ENCODE measurements at regions not wholly inside any gene's neighbourhood (a gene's known extent, or its start where the extent isn't known, plus 50 kb on each side); places are given as distances from the start of the nearest gene placed in this dataset.
A peak's percentile ranks its signal among the peaks of the same experiment; 100 is the strongest.
"Not testable (repeated sequence)": the region's sequence is repeated elsewhere in the genome, so short reads cannot be mapped to it uniquely, and the experiment has no call there.

DNA sequence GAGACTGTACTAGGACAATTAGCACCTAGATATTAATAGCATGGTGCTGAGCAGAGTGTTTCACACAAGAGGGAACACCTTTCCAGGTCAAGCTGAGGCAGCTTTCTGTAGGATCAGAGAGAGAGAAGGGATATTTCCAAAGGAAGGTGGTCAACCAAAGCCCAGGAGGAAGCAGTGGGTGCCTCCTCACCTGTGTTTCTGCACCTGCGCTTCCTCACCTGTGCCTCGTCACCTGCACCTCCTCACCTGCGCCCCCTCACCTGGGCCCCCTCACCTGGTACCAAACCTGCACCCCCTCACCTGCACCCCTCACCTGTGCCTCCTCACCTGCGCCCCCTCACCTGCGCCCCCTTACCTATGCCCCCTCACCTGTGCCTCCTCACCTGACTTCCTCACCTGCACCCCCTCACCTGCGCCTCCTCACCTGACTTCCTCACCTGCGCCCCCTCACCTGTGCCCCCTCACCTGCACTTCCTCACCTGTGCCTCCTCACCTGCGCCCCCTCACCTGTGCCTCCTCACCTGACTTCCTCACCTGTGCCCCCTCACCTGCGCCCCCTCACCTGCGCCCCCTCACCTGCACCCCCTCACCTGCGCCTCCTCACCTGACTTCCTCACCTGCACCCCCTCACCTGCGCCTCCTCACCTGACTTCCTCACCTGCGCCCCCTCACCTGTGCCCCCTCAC lies 67.9 kb downstream of the TTLL2 start:
- no peak for DNase-seq

DNA sequence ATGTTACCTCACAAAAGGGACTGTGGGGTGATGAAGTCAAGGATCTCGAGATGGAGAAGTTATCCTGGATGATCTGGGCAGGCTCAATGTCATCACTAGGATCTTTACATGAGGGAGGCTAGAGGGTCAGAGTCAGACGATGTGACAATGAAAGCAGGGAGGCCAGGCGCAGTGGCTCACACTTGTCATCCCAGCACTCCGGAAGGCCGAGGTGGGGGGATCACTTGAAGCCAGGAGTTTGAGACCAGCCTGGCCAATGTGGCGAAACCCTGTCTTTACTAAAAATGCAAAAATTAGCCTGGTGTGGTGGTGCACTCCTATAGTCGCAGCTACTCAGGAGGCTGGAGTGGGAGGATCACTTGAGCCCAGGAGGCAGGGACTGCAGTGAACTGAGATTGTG lies 68.8 kb downstream of the TTLL2 start:
- DNase-seq, result no peak

DNA sequence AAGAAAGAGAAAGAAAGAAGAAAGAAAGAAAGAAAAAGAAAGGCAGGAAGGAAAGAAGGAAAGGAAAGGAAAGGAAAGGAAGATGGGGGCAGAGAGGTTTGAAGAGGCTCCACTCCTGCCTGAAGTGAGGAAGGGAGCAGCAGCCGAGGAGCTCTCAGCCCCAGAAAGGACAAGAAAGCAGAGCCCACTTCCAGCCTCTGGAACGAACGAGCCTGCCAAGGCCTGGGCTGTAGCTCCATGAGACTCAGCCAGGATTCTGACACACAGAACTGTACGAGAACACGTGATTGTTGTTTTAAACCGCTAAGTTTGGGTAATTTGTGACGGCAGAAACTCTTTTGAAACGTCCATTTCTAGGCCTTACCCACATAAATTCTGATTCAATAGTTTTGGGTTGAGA lies 69.5 kb downstream of the TTLL2 start:
- DNase-seq, result no peak

DNA sequence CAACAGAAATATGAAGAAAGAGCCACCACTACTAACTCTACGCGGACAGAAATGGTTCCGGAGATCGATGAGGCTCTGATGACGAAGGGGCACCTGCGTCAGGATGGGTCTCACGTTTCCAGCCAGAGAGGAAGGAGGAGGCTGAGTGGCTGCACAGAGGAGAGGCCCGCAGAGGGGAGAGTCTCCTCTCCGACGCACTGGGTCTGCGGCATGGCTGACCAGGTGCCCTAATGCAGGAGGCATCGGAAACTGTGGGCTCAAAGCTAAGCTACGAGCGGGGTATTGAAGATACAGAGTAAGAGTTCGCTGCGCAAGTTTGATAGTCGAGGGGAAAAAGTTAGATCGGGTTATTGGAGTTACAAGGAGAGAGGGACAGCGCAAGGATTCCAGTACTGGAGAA lies 69.9 kb downstream of the TTLL2 start:
- no peak for DNase-seq

DNA sequence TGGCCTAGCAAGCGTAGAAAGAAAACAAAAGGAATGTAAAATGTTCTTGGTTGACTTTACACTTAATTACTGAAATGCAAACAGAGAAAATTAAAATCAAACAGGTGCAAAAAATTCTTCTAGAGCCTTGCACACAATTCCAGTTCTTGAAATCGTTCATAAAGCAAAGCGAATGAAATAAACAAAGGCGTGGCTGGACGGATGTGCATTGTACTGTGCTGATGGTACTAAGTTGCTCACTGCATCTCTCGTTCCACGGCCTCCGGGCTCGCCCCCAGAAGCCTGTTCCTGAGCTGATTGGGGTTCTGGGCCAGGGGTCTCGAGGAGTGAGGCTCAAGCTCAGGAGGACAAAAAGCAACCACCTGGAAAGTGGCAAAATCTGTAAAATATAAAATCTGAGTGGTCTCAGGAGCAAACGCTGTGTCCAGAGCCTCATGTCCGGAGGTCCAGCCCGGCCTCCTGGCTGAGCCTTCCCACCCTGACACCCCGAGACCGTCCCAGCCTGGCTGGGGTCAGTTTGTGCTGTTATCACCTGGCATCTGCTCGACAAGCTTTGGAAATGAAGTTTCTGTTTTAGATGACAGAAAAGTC lies 71.3 kb downstream of the TTLL2 start:
- DNase-seq, result no peak

DNA sequence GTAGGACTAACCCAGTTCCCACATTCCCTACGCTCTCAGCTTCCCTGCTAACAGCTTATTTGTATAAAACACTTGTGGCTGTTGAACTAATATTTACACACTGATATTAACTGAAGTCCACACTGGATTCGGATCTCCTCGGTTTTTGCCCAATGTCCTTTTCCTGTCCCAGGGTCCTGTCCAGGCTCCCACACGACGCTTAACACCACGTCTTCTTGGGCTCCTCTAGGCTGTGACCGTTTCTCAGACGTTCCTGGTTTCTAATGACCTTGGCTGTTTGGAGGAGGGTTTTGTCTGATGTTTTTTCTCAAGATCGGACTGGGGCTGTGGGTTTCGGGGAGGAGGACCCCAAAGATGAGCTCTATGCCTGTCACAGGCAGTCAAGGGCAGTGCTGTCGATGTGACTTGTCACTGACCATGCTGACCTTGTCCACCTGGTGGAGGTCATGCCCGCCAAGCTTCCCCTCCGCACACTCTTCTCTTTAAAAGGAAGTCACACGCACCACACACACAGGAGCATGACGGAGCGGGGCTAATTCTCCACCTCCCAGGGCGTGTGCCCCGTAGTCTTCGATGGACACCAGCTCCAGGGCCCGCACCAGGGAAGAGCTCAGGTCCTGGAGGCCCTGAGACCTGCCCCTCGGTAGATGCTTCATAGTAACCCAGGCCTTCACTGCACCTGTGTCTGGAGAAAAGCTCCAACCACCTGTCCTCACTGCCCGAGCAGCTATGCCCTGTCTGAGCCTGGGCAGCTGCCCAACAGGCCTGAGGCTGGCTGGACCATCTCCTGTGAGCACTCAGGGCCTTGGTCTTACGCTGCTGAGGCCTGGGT lies 72.0 kb downstream of the TTLL2 start:
- no peak for DNase-seq

DNA sequence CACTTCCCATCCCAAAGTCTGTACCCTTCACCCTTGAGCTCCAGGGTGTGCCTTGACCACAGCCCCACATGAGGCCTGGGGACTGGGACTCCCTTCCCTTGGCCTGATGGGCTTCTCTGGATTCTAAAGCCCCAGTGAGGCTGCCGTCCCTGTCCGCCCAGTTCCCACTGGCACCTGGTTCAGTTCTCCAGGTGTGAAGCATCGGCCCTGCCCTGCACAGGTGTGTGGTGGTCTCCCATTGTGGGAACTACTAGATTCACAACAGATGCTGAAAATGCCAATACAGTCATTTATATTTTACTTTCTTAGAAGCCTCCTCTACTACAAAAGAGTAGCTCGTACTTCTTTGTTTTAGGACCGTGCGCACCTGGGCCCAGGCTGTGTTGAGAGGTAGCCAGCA lies 72.8 kb downstream of the TTLL2 start:
- DNase-seq, result no peak

DNA sequence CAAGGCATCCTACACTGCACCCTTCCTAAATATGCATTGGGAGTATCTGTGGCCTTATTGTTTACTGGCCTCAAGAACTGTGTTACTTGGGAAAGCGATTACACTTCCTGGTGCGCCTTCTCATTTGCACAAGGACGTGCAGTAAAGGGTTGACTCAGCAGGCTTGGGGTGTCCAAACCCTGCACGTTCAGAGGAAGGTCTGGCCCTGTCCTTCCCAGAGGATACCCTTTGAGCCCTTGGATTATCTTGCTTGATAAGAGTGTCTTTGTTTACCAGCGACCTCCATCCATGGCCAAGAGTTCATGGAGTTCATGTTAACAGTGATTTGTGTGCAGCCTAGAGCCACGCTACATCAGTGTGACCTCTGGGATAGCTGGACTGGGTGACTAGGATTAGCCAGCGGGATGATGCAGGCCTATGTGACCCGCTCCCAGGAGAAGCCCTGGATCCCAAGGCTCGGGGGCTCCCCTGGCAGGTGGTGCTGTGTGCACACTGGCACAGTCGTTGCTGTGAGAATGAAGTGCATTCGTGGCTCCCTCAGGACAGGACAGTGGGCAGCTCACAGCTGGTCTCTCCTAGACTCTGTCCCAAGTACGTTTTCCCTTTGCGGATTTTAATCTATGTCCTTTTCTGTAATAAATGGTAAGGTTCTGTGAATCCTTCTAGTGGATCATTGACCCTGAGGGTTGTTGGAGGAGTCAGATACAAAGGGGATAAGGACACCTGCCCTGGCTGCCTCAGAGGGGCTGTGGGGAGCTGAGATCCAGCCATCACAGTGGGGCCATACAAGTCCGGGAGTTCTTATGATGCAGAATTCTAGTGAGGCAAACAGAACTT lies 73.5 kb downstream of the TTLL2 start:
- no peak for DNase-seq

DNA sequence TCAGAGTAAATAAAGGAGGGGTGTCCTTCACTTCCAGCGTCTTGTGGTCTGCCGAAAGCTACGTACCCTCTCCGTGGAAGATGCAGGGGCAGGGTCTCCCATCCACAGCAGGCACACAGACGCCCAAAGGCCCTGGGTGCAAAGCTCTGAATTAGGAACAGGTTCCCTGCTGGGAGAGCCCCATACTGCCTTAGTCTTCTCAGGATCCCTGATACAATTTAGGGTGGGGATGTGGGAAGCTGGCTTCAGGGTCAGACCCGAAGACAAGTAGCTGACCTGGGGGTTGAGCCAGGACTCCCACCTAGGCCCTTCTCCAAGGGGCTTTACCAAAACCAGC lies 74.1 kb downstream of the TTLL2 start:
- DNase-seq, result no peak

DNA sequence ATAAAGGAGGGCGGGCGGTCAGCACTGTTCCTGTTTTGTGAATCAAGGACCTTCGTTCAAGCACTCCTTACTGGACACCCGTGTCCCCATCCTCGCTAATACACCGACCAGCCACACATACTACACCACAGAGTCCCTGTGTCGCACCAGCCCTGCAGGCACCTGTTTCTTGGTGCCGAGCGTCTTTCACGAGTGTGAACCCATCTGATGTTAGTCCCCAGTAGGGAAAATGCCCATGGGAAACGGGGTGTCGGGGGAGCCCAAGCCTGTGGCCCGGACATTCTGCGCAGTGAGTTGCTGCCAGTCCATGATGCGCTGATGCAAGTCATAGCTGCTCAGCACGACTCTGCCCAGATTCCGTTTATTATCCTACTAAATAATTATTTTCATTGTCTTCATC lies 74.7 kb downstream of the TTLL2 start:
- no peak for DNase-seq

DNA sequence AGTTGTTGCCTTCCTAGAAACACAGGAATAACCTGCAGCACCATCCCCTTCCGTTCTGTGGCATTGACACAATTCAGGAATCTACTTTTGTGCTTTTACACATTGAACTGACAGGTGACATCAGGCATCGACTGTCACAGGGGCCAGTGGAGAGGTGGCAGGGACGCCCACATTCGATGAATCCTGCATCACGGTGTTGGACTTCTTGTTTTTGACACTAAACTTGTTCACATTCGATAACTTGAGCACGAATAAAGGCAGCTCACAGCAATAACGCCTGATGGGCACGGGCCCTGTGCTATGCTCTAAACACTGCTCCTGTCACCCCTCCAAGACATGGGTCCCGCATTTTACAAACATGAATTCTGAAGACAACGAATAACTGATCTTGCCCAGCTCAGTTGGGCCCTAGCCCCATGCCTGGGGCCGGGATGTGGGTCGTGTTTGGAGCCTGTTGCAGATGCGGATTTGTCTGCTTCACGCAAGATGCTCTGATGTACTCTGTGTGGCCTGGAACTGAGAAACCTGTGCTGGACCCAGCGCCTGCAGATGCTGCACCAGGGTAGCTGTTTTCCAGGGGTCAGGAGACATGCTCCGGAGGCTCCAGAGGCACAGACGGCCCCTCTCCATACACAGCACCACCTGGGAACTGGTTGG lies 75.7 kb downstream of the TTLL2 start:
- DNase-seq, result no peak

DNA sequence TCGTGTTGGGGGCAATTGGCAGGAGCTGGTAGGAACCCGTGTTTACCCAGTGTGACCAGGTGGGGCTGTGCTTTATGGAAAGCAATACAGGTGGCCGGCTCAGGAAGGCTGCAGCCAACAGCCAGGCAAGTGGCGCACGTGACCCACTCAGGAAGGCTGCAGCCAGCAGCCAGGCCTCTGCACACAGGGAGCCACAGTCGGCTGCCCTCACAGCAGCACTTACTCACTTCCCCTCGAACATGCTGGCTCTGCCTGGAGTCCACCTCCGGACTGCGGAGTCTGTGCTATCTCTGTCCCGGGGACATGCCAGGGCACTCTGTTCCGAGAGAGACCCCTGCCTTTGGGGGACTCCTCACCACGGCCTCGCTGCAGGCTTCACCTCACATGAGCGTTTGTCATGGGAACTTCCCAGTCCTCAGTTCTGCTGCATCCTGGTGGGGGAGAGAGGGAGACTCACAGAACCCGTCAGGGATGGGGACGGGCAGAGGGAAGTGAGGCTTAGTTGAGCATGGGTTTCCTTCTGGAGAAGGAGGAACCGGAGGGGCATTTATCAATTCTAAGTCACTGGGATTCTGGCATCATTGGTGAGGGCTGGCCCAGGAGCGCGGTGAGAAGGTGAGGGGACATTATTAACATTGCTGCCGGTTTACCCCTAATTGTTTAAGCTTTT lies 76.8 kb downstream of the TTLL2 start:
- peak; percentile 60 for DNase-seq

DNA sequence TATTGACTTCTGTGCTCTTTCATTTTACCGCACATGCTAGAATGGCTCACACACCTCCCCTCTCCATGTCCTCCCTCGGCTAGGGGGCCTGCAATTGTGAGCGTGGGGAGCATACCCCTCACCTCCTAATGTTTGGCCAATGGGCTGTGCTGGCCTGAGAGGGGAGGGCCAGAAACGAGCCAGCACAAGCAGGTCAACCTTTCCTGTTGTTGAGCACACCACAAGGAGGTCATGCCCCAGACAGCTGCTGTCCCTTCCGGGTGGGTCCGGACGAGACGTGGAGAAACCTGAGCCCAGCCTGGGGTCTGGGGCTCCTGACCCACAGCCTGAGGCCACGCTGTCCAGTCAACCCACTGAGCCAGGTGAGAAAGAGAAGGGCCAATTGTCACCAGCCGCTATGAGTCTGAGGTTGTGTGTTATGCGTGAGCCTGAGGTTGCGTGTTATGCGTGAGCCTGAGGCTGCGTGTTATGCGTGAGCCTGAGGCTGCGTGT lies 77.4 kb downstream of the TTLL2 start:
- DNase-seq, result no peak

DNA sequence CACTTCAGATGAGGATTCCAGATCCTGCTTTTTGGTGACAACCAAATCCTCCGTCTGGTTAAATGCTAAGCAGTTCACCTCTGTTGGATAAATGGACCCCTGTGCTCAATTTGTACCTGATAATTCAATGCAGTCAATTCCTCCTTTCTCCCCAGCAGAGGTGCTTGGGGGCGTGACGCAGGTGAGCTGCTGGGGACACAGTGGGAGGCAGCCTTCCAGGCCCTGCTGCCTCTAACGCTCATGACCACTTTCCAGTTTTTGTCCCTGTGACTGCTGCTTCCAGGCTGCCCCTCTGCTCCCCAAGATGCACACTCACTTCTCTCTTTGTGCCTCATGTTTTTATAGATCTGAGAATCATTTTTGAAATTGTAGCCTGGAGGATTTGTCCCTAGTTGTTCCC lies 78.5 kb downstream of the TTLL2 start:
- DNase-seq, result no peak

DNA sequence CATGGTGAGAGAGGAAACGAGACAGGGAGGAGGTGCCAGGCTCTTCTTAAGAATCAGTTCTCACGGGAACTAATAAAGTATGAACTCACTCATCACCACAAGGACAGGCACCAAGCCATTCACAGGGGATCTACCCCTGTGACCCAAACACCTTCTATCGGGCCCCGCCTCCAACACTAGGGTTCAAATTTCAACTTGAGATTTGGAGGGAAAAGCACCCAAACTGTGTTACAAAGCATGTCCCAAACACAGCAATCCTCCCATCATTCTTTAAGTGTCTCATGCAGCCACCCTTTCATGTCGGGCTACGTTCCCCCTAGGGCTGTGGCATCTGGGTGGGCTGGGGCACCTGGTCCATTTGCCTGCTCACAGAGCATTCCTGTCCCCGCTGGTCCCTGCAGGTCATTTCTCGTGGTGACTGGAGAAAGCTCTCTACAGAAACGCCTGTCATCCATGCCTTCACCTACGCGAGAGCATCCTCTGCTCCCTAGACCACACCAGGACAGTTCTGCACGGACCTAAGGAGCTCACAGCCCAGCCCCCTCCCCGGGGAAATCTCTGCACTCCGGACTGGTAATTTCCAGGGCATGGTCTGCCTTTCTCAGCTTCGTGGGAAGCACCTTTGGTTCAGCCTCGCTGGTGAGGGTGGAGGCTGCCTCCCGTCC lies 79.6 kb downstream of the TTLL2 start:
- no peak for DNase-seq

DNA sequence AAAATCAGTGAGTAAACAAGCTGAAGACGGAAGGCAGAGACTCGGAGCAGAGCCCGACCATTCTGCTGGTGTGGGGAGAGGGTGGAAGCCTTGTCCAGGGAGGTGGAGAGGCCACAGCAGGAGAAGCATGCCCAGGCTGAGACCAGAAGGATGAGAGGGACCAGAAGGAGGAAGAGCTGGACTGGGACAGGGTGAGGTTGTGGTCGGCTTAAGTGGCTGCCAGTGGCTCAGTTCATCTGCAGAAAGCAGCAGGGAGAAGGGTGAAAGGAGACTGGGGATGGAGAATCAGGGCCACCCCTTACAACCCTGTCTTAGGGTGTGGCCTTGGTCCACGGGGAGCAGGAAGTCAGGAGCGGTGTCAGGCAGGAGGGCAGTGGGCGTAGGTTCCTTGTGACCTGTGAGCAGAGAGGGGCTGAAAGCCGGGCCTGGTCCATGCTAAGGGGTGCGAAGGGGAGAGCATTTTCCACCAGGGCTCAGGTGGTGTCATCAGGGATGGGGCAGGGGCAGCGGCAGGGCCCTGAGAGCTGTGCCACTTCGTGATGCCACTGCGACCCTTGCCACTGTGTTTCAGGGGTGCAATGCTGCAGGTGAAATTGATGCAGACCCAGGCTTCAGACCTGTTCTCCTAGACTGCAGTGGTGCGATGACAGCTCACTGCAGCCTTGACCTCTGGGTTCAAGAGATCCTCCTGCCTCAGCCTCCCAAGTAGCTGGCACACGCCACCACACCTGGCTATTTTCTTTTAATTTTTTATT lies 81.1 kb downstream of the TTLL2 start:
- DNase-seq, result no peak

DNA sequence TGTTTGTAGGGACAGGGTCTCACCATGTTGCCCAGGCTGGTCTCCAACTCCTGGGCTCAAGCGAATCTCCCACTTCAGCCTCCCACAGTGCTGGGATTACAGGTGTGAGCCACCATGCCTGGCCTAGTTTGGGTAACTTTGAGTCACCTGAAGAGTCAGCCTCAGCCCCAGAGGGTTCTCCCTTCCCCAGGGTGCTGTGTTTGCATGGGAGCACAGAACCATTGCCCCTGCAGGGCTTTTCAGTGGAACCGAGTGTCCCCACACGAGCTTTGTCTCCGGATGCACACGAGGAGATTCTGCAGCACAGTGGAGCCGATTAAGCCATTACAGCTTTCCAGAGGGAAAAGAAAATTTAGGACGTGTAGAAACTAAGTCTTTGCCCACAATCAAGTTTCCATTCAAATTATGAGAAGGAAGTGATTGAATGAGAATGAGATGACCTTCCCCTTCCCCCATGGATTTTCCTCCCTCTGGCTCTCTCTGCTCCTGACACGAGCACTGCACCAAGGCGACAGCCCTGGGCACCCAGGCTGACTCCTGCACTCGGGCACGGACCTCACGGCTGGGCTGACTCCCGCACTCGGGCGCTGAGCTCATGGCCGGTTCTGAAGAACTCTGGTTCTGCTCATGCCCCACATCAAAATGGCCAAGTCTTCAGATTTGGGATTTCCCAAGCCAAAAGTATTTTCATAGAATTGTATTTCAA lies 81.8 kb downstream of the TTLL2 start:
- DNase-seq, result not testable (repeated sequence)

DNA sequence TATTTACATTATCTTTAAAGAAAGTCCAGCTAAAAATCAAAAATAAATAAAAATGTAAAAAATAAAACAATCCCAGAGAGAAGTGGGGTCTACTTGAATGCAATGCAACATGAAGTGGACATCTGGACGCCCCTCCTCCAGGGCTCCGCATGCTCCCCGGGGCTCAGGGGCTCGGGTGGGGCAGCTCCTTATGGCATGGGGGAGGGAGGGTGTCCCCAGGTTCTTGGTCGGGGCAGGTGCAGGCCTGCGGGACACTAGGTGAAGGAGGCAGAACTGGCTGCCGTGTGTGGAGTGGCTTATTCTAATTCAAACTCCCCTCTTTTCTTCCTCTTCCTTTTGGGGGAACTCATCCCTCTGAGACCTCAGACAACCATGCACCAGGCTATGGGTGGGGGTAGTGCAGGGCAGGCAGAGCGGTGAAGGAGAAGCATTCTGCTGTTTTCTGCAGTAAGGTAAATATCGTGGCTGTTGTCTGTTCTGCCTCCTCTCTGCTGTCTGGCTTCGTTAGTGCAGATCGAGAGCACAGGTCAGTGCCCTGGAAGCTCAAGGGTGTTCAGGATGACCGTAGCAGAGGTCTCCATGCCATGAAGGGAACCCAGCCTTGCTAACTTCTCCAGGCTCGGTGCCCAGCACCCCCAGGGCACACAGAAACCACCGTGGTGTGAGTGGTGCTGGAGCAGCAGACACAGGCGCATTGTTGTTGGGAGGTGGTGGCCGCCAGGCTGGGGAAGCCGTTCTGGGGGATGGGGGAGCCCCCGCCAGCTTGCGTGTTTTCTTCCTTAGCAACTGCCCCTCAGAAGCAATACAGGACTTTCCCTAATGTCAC lies 82.6 kb downstream of the TTLL2 start:
- DNase-seq, result no peak

DNA sequence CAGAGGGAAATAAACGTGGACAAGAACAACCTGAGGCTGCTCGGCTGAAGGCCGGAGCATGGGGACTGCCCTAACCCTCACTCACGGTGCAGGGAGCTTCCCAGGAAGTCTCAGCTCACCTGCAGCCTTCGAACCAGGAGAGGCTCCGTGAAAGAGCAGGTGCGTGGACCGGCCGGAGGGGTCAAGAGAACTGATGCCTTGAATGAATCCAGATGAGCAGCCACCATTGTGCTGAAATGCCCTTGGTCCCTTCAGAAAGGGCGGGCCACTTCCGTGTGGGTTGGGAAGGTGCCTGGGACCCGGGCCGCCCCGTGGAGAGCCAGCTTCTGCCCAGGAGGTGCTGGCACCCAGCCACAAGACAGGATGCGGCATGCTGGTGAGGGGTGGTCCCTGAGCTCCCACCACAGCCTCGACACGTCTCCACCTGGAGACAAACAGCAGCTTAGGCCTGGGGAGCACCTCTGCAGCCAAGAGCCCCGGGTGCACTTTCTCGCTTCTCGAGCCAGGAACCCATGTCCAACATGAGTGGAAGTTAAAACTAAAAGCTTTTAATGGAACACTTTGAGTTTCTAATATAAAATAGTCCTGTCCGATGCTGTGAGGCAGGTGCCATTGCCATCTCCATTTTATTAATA lies 83.5 kb downstream of the TTLL2 start:
- no peak for DNase-seq

Data from NCI-H2029 treated with DMSO at 0.1 percent for 48 hours (cell line).